Tibial nerve (tissue), 4 donors: ENCODE measurements at regions not wholly inside any gene's neighbourhood (a gene's known extent, or its start where the extent isn't known, plus 50 kb on each side); places are given as distances from the start of the nearest gene placed in this dataset.

ENCODE experiments used
- EP300 ChIP-seq, 2 donors: sonication (generic); formaldehyde crosslinking; IDR thresholded peaks; one replicate each; pipeline ENCODE4 v1.6.1; 2017; ENCODE audit warnings: antibody characterized with exemption in 2 of 2, mild to moderate bottlenecking in 1 of 2
- POLR2A ChIP-seq, 2 donors: fragments of 450-650 bp; IDR thresholded peaks; one replicate each; pipeline ENCODE4 v1.6.1; 2017; ENCODE audit warnings: antibody characterized with exemption in 2 of 2, mild to moderate bottlenecking in 2 of 2, moderate library complexity in 2 of 2
- TF ChIP-seq, protein P1 (sequence below), 5 experiments: fragments of 200-600 bp in 3 of 5; fragments of 450-650 bp in 2 of 5; sonication (generic) in 3 of 5; IDR thresholded peaks; one replicate each; pipeline ENCODE4 v1.5.1; 2016 to 2019; ENCODE audit warnings: antibody characterized with exemption in 5 of 5, mild to moderate bottlenecking in 3 of 5, moderate library complexity in 2 of 5

GRCh38 chr4:163911891-163912290 is 417.4 kb downstream of the TMA16 start:
- TF ChIP-seq, protein P1, sequence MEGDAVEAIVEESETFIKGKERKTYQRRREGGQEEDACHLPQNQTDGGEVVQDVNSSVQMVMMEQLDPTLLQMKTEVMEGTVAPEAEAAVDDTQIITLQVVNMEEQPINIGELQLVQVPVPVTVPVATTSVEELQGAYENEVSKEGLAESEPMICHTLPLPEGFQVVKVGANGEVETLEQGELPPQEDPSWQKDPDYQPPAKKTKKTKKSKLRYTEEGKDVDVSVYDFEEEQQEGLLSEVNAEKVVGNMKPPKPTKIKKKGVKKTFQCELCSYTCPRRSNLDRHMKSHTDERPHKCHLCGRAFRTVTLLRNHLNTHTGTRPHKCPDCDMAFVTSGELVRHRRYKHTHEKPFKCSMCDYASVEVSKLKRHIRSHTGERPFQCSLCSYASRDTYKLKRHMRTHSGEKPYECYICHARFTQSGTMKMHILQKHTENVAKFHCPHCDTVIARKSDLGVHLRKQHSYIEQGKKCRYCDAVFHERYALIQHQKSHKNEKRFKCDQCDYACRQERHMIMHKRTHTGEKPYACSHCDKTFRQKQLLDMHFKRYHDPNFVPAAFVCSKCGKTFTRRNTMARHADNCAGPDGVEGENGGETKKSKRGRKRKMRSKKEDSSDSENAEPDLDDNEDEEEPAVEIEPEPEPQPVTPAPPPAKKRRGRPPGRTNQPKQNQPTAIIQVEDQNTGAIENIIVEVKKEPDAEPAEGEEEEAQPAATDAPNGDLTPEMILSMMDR (IDR thresholded peaks at IDR 0.05), result no peak
- TF ChIP-seq POLR2A (IDR thresholded peaks at IDR 0.05), result no peak
- no peak for TF ChIP-seq EP300 (IDR thresholded peaks at IDR 0.05)
